Mucosa of descending colon (tissue), 3 donors: ENCODE measurements at regions not wholly inside any gene's neighbourhood (a gene's known extent, or its start where the extent isn't known, plus 50 kb on each side); places are given as distances from the start of the nearest gene placed in this dataset.

Experiments
- ATAC-seq: fragments of 200-7000 bp; cut with Tn5 transposase; one replicate; pipeline ENCODE4 v1.9.1; 2020; ENCODE audit warnings: mild to moderate bottlenecking, moderate library complexity
- DNase-seq, 3 donors: peaks; one replicate each; pipeline ENCODE4 v3.0.0-alpha.2; 2020
- H3K36me3 ChIP-seq: fragments of 200-600 bp; one replicate; pipeline ENCODE4 v1.8.0; 2021; ENCODE audit warnings: low read depth, mild to moderate bottlenecking
- H3K4me1 ChIP-seq: fragments of 200-600 bp; one replicate; pipeline ENCODE4 v1.8.0; 2021; ENCODE audit warnings: low read depth, mild to moderate bottlenecking
- H3K4me3 ChIP-seq: fragments of 200-600 bp; one replicate; pipeline ENCODE4 v1.8.0; 2021; ENCODE audit warnings: mild to moderate bottlenecking
- H3K9me3 ChIP-seq: fragments of 200-600 bp; one replicate; pipeline ENCODE4 v1.8.0; 2021; ENCODE audit warnings: mild to moderate bottlenecking
- intact Hi-C, 2 donors: fragments of 100-400 bp; cut with DNase I in 1 of 2; cut with micrococcal nuclease in 1 of 2; formaldehyde crosslinking; loops; one replicate each; pipeline versions ENCODE4 v1.11.0 to v1.11.1; 2022; cut with DNase I, micrococcal nuclease
- TF ChIP-seq, protein P1 (sequence below): fragments of 200-600 bp; IDR thresholded peaks from one replicate; pipeline ENCODE4 v1.8.0; 2022; ENCODE audit warnings: antibody characterized with exemption, mild to moderate bottlenecking
- donor health status: DM: no; HTN: no; CAD: no; lungs with moderate emphysema.
- donor health status: DM: no; HTN: no; CAD: no.
- donor health status: DM: no; HTN: yes; CAD: no.

DNA sequence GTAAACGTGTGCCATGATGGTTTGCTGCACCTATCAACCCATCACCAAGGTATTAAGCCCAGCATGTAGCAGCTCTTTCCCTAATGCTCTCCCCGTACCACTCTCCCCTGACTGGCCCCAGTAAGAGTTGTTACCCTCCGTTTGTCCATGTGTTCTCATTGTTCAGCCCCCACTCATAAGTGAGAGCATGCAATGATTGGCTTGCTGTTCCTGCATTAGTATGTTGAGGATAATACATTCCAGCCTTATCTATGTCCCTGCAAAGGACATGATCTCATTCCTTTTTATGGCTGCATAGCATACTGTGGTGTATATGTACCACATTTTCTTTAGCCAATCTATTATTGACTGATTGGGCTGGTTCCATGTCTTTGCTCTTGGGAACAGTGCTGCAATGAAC, 1294.9 kb upstream of the CDH8 start:
- Histone ChIP-seq H3K36me3 (no peaks in the 10 kb centered on the region), H3K4me1 (no peaks in the 10 kb centered on the region), H3K4me3 (no peak overlapping the region), H3K9me3 (no peaks in the 10 kb centered on the region)
- DNase-seq (no peak), ATAC-seq (no peak)
- TF ChIP-seq, protein P1, sequence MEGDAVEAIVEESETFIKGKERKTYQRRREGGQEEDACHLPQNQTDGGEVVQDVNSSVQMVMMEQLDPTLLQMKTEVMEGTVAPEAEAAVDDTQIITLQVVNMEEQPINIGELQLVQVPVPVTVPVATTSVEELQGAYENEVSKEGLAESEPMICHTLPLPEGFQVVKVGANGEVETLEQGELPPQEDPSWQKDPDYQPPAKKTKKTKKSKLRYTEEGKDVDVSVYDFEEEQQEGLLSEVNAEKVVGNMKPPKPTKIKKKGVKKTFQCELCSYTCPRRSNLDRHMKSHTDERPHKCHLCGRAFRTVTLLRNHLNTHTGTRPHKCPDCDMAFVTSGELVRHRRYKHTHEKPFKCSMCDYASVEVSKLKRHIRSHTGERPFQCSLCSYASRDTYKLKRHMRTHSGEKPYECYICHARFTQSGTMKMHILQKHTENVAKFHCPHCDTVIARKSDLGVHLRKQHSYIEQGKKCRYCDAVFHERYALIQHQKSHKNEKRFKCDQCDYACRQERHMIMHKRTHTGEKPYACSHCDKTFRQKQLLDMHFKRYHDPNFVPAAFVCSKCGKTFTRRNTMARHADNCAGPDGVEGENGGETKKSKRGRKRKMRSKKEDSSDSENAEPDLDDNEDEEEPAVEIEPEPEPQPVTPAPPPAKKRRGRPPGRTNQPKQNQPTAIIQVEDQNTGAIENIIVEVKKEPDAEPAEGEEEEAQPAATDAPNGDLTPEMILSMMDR = no peak
- intact Hi-C loops = no loop called here

DNA sequence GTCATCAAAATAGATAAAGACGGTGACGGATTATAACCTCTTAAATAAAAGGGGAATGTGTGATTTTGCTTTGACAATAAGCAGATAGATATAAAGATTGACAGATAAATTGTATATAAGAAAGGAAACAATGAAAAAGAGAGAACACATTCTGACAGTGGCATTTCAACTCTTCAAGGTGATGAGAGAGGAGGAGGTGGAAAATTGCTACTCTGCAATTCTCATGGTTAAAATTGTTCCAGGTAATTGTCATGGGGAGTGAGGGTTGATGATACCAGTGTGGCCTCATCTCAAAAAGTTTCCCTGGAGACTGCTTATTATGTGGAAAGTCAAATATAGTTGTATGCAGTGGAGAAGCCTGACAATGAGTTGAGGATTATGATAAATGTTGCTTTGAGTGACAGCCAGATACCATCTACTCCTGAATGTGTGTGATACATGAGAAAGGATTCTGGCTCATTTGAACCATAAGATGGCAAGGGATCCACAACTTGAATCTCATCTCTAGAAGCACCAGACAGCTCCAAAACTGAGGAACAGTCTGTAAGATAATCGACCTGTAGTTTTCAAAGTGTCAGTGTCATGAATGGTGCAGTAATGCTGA, 1290.6 kb upstream of the CDH8 start:
- ATAC-seq = no peak
- H3K4me1 ChIP-seq = no peaks in the 10 kb centered on the region
- TF ChIP-seq, protein P1 = no peak
- H3K9me3 ChIP-seq = no peaks in the 10 kb centered on the region
- no peaks in the 10 kb centered on the region for H3K36me3 ChIP-seq
- DNase-seq = no peak
- intact Hi-C loops = no loop called here
- H3K4me3 ChIP-seq = no peak overlapping the region

DNA sequence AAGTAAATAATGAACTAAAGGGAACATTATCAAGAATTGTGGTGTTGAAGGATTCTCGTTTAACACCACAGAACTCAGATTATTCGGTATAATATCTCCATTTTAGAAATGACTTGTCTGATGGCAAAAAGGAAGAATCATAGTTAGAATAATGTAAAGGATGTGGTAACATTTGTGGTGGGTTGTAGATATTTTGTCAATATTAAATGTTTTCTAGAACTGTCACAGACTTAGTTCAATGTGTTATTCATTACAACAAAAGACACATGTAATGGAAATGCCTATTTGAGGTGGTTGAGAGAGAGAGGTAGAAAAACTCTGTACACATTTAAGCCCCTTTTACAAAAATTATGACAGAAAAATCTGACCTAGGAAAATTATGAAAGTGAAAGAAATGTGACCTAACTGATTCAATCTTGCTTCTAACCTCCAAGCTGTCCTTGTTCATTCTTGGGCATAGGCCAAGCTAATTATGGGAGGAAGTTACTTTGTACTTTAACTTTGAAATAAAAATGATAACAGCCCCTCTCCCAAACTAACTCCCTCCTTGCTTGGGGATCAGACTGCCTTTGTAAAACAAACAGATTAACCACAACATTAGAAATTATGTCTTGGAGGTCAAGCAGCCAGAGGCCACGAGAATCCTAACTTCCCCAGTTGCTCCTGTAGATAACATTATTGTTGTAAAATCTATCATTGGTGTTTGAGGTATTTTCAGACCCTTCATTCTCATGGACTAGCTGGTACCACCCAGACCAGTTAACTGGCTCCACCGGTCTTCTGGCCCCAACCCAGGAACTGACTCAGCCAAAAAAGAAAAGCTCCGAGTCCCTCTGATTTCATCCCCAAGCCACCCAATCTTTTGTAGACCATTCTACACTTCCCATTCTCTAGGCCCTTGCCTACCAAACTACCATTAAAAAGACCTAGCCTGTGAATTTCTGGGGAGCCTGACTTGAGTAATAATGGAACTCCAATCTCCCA, 1287.8 kb upstream of the CDH8 start:
- ATAC-seq (no peak), DNase-seq (no peak)

DNA sequence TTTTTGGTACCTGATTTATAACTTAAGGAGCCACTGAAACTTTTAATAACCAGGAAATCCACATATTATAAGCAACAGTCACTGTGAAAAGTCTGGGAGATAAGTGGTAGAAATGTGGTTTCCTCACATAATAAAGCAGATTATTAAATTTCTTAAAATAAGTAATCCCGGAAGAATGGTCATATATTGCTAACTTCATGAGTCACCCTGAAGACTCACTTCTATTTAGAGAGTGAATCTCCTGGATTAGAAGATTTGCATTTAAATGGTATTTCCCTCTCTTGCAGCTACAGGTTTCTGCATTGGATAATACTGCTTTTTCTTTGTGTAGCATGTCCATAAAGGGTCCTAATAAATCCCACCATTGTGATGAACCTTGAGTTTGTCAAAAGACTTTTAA, 1286.8 kb upstream of the CDH8 start:
- DNase-seq (no peak), ATAC-seq (no peak)
- Histone ChIP-seq H3K36me3 (no peaks in the 10 kb centered on the region), H3K4me1 (no peaks in the 10 kb centered on the region), H3K4me3 (no peak overlapping the region), H3K9me3 (no peaks in the 10 kb centered on the region)
- TF ChIP-seq, protein P1 = no peak
- intact Hi-C loops = no loop called here

More for the DNA sequence above, 1287.8 kb upstream of the CDH8 start:
- intact Hi-C loops = no loop called here
- no peaks in the 10 kb centered on the region for H3K4me1 ChIP-seq
- no peaks in the 10 kb centered on the region for H3K9me3 ChIP-seq
- no peaks in the 10 kb centered on the region for H3K36me3 ChIP-seq
- TF ChIP-seq, protein P1 = no peak
- H3K4me3 ChIP-seq = no peak overlapping the region

DNA sequence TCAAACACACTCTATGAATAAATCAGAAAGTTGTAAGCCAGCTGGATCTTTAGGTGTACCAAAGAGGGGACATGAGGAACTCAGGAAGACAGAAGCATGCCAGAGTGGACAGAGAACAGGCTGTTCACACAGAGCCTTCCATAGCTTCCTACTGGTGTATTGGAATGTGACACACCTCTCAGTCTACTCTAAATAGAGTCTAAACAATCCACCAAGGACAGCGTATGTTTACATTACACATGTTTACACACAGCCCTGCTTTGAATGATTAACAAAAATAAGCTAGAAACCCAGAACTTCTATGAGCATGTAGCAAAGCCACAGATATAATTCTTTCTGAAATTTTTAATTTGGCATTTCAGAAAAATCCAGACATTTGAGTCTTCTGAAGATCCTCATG, 1279.0 kb upstream of the CDH8 start:
- no peaks in the 10 kb centered on the region for H3K4me1 ChIP-seq
- ATAC-seq (peak; percentile 63), DNase-seq (no peak)
- TF ChIP-seq, protein P1 = no peak
- no peak overlapping the region for H3K4me3 ChIP-seq
- intact Hi-C loops = no loop called here
- H3K36me3 ChIP-seq = no peaks in the 10 kb centered on the region
- H3K9me3 ChIP-seq = no peaks in the 10 kb centered on the region
